Skeletal muscle cell (primary cell): ENCODE measurements at regions not wholly inside any gene's neighbourhood (a gene's known extent, or its start where the extent isn't known, plus 50 kb on each side); places are given as distances from the start of the nearest gene placed in this dataset.
A peak's percentile ranks its signal among the peaks of the same experiment; 100 is the strongest.

Source experiments
- DNase-seq: peaks from one replicate; pipeline ENCODE4 v3.0.0-alpha.2; 2010; ENCODE audit warnings: low read depth
- H3K4me3 ChIP-seq: 2 replicates; pipeline ENCODE4 v1.5.1; 2011; ENCODE audit warnings: low read depth, mild to moderate bottlenecking, control low read depth, low read length, moderate library complexity

DNA sequence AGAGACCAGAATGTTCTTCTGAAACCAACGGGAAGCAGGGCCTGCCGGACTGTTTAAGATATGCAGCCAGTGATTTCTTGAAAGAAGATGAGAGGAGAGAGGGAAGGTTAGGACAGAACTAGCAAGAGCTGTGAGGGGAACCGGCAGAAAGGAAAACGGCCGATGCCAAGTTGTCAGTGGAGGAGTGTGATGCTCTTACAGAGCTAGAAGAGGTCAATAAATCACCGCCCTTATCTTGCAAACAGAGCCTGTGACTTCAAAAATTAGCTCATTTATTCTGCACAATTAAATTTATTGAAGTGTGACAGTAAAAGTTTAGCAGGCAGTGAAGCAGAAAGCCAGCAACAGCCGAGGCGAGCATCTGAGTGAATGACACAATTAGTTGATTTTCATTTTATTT, 509.5 kb upstream of the ID4 start:
- H3K4me3 ChIP-seq, result no peak overlapping the region
- no peak for DNase-seq

- DNase-seq, result no peak
- H3K4me3 ChIP-seq, result no peak overlapping the region
Measured at GRCh38 chr6:19329078-19329477, 508.1 kb upstream of the ID4 start.

- DNase-seq, result no peak
- no peak overlapping the region for H3K4me3 ChIP-seq
Measured at GRCh38 chr6:19331089-19331488, 506.1 kb upstream of the ID4 start.

DNA sequence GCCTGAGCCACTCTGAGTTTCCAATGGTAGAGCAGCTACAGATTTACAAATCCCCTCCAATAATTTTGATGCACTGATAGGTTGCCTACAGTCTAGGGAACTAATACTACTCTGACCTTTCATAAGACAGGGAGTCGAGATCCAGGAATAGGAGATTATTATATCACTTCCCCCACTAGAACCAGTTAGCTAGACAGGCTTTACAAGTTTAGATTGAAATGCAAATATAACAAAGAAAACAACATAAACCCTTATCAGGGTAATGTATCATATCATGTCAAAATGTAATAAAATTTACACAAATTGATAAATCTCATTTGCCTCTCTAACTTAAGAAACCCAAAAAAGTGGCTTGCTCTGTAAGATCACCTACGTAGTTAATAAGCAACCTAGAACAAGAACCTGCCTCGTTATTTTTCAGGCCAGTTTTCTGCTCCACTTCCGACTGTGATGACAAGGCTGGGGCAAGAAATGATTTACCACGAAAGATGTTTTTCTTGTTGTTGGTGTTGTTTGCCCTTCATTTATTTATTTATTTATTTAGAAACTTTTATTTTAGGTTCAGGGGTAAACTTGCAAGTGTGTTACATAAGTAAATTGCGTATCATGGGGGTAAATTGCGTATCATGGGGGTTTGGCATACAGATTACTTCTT, 504.2 kb upstream of the ID4 start:
- H3K4me3 ChIP-seq, result no peak overlapping the region
- DNase-seq, result no peak

DNA sequence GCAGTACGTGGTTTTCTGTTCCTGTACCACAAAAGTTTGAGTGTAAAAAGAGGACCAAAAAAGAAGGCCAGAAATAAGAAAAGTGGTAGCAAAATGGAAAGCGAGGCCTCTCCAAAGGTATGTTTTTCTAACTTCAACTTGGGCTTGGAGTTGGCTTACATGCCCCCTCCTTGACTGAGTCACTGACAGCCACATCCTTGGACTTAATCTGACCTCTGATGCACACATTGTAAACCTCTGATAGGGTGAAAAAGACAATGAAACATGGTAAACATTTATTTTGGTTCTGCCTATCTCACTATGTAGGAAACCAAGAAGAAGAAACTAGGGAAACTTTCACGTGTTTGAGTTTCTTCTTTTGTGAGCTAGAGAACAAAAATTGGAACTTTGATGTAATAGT, 503.2 kb upstream of the ID4 start:
- peak; percentile 1 for DNase-seq
- H3K4me3 ChIP-seq, result no peak overlapping the region

DNA sequence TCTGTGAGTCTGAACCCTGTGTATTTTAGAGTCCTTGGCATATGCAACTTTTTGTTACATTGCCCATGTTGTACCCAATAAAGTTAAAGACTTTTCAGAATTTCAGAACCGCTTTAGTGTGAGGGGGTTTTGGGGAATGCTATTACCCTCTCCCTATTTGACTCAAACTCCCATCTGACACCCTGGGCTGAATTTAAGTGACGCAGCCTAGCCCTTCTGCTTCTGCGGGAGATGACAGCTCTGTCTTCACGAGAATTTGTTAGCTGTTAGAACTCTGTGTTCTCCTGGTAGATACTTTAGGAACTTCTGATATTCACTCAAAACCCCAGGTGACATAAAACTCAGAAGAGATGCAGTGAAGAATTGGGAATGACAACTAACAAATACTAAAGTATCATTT, 500.6 kb upstream of the ID4 start:
- no peak for DNase-seq
- H3K4me3 ChIP-seq, result no peak overlapping the region

DNA sequence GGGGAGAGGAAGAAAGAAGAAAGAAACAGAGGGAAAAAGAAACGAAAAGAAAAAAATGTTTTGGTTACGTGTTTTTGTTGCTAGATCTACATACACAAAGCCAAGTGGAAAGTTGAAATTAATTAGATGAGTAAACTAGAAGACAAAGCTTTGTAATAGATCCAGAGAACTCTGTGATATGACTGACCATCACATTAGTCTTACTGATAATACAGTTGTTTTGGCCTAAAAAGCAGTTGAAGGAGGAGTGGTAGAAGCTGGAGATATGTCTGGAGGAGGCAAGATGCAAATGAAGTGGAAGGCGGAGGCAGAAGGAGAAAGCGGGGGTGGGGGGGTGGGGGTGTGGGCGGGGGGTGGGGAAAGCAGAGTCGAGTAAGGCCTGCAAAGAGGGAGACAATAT, 500.1 kb upstream of the ID4 start:
- no peak overlapping the region for H3K4me3 ChIP-seq
- DNase-seq, result no peak

- DNase-seq, result no peak
Measured at GRCh38 chr6:19342616-19343015, 494.6 kb upstream of the ID4 start.

GRCh38 chr6:19349429-19349828, 487.7 kb upstream of the ID4 start:
- no peak overlapping the region for H3K4me3 ChIP-seq
- no peak for DNase-seq

More at GRCh38 chr6:19342616-19343015, 494.6 kb upstream of the ID4 start:
- H3K4me3 ChIP-seq, result no peak overlapping the region

GRCh38 chr6:19354181-19354580, 483.0 kb upstream of the ID4 start:
- no peak for DNase-seq
- no peak overlapping the region for H3K4me3 ChIP-seq

DNA sequence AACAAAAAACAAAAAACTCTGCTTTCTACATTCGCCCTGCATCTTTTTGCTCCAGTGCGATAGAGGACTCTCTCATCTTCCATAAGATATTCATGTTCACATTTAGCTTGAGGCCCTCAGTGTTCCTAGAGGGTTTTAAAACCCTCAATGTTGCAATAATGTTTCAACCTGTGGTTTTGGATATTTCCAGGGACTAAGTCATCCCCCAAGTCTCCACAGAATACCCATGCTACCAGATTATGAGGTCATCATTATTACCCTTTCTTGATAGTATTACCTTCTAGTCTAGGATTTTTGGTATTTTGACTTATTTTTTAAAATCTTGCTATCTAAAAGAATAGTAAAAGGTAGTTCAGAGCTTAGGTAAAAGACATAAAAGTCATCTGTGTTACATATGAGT, 480.5 kb upstream of the ID4 start:
- DNase-seq, result no peak
- H3K4me3 ChIP-seq, result no peak overlapping the region

- no peak overlapping the region for H3K4me3 ChIP-seq
- DNase-seq, result no peak
Measured at GRCh38 chr6:19362396-19362795, 474.8 kb upstream of the ID4 start.

- DNase-seq, result peak; percentile 19
- no peak overlapping the region for H3K4me3 ChIP-seq
Measured at GRCh38 chr6:19368511-19368910, 468.7 kb upstream of the ID4 start.

DNA sequence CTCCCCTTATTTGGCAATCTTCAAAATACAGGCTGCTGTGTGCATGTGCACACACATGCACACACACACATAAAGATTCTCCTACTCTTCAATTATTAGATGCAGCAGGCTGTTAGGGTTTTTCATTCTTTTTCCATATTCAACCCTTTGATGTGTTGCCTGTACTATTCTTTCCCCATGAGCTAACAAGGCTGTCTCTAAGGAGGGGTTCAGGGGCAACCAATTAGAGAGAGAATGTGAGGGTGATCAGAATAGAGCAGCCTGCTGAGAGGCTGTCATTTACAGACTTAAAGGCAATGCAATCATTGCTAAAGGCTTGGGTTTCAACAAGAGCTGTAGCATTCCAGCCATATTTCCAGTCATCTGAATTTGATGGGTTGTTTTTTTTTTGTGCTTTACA, 467.4 kb upstream of the ID4 start:
- DNase-seq, result no peak
- H3K4me3 ChIP-seq, result no peak overlapping the region

- no peak for DNase-seq
- H3K4me3 ChIP-seq, result no peak overlapping the region
Measured at GRCh38 chr6:19370831-19371230, 466.3 kb upstream of the ID4 start.

DNA sequence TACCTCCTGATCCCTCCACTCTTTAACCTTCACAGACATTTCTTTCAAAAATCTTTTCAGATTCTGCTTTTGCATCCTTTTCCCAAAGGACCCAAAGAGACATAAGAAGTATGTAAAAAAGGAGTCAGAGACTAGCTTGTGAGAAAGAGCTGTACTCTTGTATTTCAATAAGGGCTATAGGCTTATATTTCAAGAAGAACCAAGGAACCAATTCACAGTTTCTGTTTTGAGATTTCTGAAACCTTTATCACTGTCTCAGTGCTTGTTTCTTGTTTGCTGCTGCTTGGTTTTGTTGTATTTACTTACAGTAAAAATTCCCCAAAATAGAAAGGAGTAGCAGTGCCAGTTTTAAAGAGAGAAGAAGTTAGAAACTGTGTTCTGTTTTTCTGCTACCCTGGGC, 461.6 kb upstream of the ID4 start:
- DNase-seq, result no peak

GRCh38 chr6:19377722-19378121, 459.4 kb upstream of the ID4 start:
- no peak overlapping the region for H3K4me3 ChIP-seq
- no peak for DNase-seq

More for the DNA sequence above, 461.6 kb upstream of the ID4 start:
- H3K4me3 ChIP-seq, result no peak overlapping the region

DNA sequence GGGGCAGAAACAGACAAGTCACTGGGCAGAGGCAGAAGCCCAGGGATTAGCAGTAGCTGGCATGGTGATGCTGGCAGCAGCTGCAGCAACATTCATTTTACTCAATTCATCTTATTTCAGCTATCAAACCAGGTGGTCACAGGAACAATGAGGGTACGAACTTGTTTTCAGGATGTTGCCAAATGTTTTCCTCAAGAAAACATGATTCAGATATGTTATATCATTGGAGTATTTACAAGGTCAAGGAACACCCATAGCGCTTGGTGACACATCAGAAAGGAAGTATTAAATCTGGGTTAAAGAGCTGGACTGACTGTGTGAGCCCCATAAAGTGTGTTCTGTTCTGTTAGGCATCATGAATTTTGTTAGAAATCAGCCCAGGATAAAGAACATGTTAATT, 456.9 kb upstream of the ID4 start:
- DNase-seq, result peak; percentile 21
- no peak overlapping the region for H3K4me3 ChIP-seq

DNA sequence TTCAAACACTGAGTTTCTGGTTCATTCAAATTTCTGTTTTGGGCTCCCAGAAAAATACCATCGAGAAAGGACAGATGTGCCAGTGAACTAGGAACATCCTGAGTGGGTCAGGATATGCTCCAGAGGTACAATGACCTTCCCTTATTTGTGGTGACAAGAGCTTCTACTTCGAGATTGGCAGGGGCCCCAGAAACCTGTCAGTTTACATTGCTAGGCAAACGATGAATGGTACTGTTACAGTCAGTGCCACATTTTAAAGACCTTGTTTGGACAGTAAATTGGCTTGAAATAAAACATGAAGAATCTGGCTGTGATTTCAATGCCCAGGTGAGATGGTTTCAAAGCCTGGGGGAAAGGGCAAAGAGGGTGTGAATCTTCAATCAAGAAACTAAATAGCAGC, 454.5 kb upstream of the ID4 start:
- DNase-seq, result no peak
- H3K4me3 ChIP-seq, result no peak overlapping the region

GRCh38 chr6:19391926-19392325, 445.2 kb upstream of the ID4 start:
- DNase-seq, result no peak
- H3K4me3 ChIP-seq, result no peak overlapping the region

GRCh38 chr6:19394051-19394450, 443.1 kb upstream of the ID4 start:
- no peak overlapping the region for H3K4me3 ChIP-seq

DNA sequence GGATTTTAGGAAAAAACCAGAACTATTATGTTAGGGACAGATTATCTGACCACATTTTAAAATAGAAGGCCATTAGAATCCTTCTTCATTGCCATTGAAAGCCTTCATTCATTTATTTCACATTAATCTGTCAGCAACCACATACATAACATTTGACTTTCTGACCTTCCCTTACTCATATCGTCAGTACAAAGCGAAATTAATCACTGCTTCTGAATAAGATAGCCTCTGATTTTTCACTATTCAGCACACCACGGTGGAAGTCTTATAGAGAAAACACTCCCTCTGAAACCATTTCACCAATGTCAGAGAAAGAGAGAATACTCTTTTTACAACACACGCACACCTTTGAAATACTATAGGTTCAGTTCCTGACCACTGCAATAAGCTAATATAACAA, 442.5 kb upstream of the ID4 start:
- H3K4me3 ChIP-seq, result no peak overlapping the region
- DNase-seq, result no peak

More at GRCh38 chr6:19394051-19394450, 443.1 kb upstream of the ID4 start:
- DNase-seq, result no peak
